Subcutaneous abdominal adipose tissue (tissue), 5 donors: ENCODE measurements at regions not wholly inside any gene's neighbourhood (a gene's known extent, or its start where the extent isn't known, plus 50 kb on each side); places are given as distances from the start of the nearest gene placed in this dataset.

Experiments used
- H3K27ac ChIP-seq: one replicate; pipeline ENCODE4 v1.7.0; 2013; ENCODE audit warnings: low read depth, mild to moderate bottlenecking, inconsistent platforms, low read length, moderate library complexity
- H3K27me3 ChIP-seq, 5 donors: one replicate each; pipeline ENCODE4 v1.7.0; 2013; ENCODE audit warnings: low read length in 5 of 5, inconsistent platforms in 1 of 5; ENCODE audit not compliant: control insufficient read depth in 5 of 5, insufficient read depth in 4 of 5
- H3K36me3 ChIP-seq, 5 donors: one replicate each; pipeline ENCODE4 v1.7.0; 2013; ENCODE audit warnings: low read length in 5 of 5; ENCODE audit not compliant: control insufficient read depth in 5 of 5, insufficient read depth in 5 of 5
- H3K4me1 ChIP-seq, 5 donors: one replicate each; pipeline ENCODE4 v1.7.0; 2013; ENCODE audit warnings: low read length in 5 of 5, mild to moderate bottlenecking in 3 of 5, moderate library complexity in 1 of 5; ENCODE audit not compliant: control insufficient read depth in 5 of 5, insufficient read depth in 5 of 5
- H3K4me3 ChIP-seq, 5 donors: one replicate each; pipeline ENCODE4 v1.7.0; 2013; ENCODE audit warnings: low read length in 5 of 5, low read depth in 1 of 5
- H3K9ac ChIP-seq, 5 donors: one replicate each; pipeline ENCODE4 v1.7.0; 2013; ENCODE audit warnings: low read length in 5 of 5, mild to moderate bottlenecking in 4 of 5, moderate library complexity in 3 of 5
- H3K9me3 ChIP-seq, 5 donors: one replicate each; pipeline ENCODE4 v1.7.0; 2013; ENCODE audit warnings: low read length in 5 of 5; ENCODE audit not compliant: control insufficient read depth in 5 of 5
- donor health status: healthy.
- donor health status: healthy.
- donor health status: healthy.
- donor health status: healthy.
- donor health status: healthy.

- H3K27me3 ChIP-seq: no peaks in the 10 kb centered on the region
- no peak overlapping the region for H3K27ac ChIP-seq
- H3K4me3 ChIP-seq: no peak overlapping the region
- no peak overlapping the region for H3K9ac ChIP-seq
- H3K36me3 ChIP-seq: no peaks in the 10 kb centered on the region
- H3K9me3 ChIP-seq: no peaks in the 10 kb centered on the region
- H3K4me1 ChIP-seq: peaks cover 0 to 35% (median 25%) of the 10 kb centered on the region in 5 donors
Measured at GRCh38 chr4:71261633-71262121, 77.1 kb upstream of the SLC4A4 start.

DNA sequence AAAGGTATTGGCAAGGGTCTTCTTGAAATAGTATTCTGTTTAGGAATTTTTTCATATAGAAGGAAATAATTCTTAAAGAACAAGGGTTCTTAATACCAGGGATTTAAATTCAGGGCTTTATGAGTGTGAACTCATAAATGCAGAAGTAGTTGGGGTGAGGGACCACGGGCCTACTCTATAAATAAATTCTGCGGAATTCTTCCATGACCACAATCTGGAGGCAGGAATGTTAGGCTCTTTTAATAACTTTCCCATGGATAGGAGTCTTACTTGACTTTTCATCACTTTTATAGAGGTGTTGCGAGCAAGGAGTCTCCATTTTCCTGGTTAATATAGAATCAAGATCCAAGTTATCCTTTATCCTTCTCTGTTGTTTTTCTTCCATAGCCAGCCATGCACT, 76.7 kb upstream of the SLC4A4 start:
- no peaks in the 10 kb centered on the region for H3K36me3 ChIP-seq
- no peak overlapping the region for H3K4me3 ChIP-seq
- H3K9me3 ChIP-seq: no peaks in the 10 kb centered on the region
- H3K27me3 ChIP-seq: no peaks in the 10 kb centered on the region
- H3K27ac ChIP-seq: no peak overlapping the region
- H3K4me1 ChIP-seq: peaks cover 0 to 38% (median 26%) of the 10 kb centered on the region in 5 donors
- no peak overlapping the region for H3K9ac ChIP-seq

DNA sequence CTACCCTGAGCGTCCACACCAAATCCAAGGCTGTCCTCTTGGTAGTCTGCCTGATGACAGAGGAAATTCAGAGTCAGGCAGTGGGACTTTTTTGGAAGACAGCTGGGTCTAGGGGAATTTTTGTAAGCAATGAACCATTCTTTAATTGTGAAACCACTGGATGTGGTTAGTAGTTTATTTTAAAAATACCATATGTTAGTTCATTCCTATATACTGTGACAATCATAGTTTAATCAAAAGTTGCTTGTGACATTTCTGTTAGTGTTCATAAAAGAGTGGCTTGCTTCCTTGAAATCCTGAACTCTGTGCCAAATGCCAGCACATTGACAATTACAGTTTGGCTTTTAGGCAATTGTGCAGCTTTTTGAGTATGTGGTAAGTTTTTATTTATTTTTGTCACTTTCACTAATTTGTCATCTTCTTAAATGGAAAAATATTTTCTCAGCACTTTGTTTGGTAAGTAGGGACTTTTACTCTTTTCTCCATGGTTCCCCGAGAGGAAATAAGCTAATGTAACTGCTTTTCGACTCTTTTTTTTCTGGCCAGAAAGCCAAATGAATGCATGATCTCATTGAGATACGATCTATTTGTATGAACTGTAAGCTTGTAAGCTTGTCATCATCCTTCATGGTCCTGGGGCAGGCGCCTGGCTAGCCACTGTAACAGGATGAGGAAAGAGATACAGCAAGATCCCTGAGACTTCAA, 72.6 kb upstream of the SLC4A4 start:
- Histone ChIP-seq H3K36me3 (no peaks in the 10 kb centered on the region), H3K4me1 (peaks cover 0 to 19% (median 7%) of the 10 kb centered on the region in 5 donors), H3K27me3 (no peaks in the 10 kb centered on the region), H3K4me3 (no peak overlapping the region), H3K27ac (peak overlapping the region; percentile 33), H3K9ac (no peak overlapping the region), H3K9me3 (no peaks in the 10 kb centered on the region)

- Histone ChIP-seq H3K27me3 (no peaks in the 10 kb centered on the region), H3K9me3 (no peaks in the 10 kb centered on the region), H3K27ac (peak overlapping the region; percentile 33), H3K4me1 (peaks cover 0 to 9% (median 6%) of the 10 kb centered on the region in 5 donors), H3K36me3 (no peaks in the 10 kb centered on the region), H3K9ac (no peak overlapping the region), H3K4me3 (no peak overlapping the region)
Measured at GRCh38 chr4:71267244-71267643, 71.6 kb upstream of the SLC4A4 start.

DNA sequence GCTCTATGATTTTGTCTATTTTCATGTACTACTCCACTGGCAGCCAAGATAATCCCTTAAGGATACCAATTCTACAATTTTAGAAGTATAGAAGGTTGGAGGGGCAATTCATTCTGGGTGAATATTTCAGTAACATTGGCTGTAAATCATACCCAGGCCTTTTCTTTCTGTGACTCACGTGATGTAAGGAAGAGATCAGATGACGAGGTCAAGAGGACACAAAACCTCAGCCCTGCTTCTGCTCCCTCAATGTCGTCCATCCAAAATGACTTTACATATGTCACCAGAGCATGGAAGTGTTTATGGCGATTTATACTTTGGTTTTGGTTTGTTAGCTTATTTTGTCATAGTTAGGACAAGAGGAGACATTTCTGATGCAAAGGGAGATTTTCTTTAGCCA, 70.7 kb upstream of the SLC4A4 start:
- no peaks in the 10 kb centered on the region for H3K27me3 ChIP-seq
- no peak overlapping the region for H3K9ac ChIP-seq
- no peak overlapping the region for H3K27ac ChIP-seq
- H3K9me3 ChIP-seq: no peaks in the 10 kb centered on the region
- H3K36me3 ChIP-seq: no peaks in the 10 kb centered on the region
- peaks cover 0 to 8% (median 6%) of the 10 kb centered on the region in 5 donors for H3K4me1 ChIP-seq
- no peak overlapping the region for H3K4me3 ChIP-seq

DNA sequence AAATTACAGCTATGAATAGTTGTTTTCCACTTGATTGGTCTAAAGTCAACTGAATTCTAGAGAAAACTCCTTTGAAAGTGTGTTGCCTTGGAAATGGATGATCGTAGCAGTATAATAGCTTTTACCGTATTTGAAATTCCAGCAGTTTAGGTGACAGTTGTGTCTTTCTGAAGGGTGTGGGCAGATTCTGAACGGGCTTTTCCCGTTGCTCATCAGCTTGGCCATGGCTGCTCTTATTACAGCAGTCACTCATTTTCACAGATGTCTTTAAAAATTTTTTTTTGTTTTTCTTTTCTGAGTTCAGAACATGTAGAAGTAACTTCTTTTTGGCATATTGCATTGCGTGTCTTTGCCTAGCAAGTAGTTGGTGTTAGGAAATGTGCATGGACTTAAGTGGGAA, 69.6 kb upstream of the SLC4A4 start:
- Histone ChIP-seq H3K27ac (no peak overlapping the region), H3K4me3 (no peak overlapping the region), H3K4me1 (peaks cover 0 to 8% (median 6%) of the 10 kb centered on the region in 5 donors), H3K27me3 (no peaks in the 10 kb centered on the region), H3K36me3 (no peaks in the 10 kb centered on the region), H3K9ac (no peak overlapping the region), H3K9me3 (no peaks in the 10 kb centered on the region)

DNA sequence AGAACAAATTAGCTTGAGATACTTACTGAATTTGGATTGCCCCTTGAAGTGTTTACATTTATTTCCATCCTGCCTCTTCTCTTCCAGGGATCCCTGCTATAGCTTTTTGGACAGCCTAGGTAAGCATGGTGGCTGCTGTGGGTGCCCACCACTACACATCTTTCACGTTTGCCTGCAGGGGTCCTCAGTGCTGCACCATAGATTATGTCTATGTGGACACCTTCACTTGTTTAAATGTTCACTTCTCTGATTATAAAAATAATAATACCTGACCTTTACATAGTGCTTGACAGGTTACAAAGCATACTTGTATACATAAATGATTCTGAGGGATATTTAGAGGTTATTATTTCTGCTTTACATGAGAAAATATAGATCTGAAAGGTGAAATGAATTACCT, 67.9 kb upstream of the SLC4A4 start:
- Histone ChIP-seq H3K27ac (no peak overlapping the region), H3K27me3 (no peaks in the 10 kb centered on the region), H3K9me3 (no peaks in the 10 kb centered on the region), H3K36me3 (no peaks in the 10 kb centered on the region), H3K4me1 (peaks cover 0 to 15% (median 10%) of the 10 kb centered on the region in 5 donors), H3K9ac (no peak overlapping the region), H3K4me3 (no peak overlapping the region)

- no peaks in the 10 kb centered on the region for H3K9me3 ChIP-seq
- no peaks in the 10 kb centered on the region for H3K27me3 ChIP-seq
- H3K36me3 ChIP-seq: no peaks in the 10 kb centered on the region
- H3K9ac ChIP-seq: no peak overlapping the region
- H3K27ac ChIP-seq: no peak overlapping the region
- H3K4me3 ChIP-seq: no peak overlapping the region
- H3K4me1 ChIP-seq: peaks cover 0 to 9% (median 3%) of the 10 kb centered on the region in 5 donors
Measured at GRCh38 chr4:71272976-71273375, 65.8 kb upstream of the SLC4A4 start.

- Histone ChIP-seq H3K9me3 (no peaks in the 10 kb centered on the region), H3K9ac (no peak overlapping the region), H3K4me1 (peaks cover 0 to 9% (median 3%) of the 10 kb centered on the region in 5 donors), H3K27me3 (no peaks in the 10 kb centered on the region), H3K36me3 (no peaks in the 10 kb centered on the region), H3K4me3 (no peak overlapping the region), H3K27ac (no peak overlapping the region)
Measured at GRCh38 chr4:71275004-71275403, 63.8 kb upstream of the SLC4A4 start.

DNA sequence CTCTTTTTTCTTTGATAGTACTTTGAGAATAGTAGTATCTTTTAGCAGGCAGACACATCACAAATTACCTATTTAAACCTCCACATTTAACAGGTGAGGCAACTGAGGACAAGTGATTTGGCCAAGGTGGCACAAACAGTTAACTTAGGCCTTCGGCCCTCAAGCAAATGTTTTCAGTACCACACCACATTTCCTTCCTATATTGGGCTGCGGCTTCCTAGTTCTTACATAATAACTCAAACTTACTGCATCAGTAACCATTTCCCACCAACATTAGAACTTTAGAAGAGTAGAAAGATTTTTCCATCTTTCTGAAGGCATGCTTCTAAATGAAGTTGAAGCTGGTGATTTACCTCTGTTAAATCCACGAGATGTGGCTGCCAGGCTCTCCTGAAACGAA, 63.2 kb upstream of the SLC4A4 start:
- H3K9me3 ChIP-seq: no peaks in the 10 kb centered on the region
- H3K36me3 ChIP-seq: no peaks in the 10 kb centered on the region
- no peak overlapping the region for H3K9ac ChIP-seq
- peaks cover 0 to 9% (median 3%) of the 10 kb centered on the region in 5 donors for H3K4me1 ChIP-seq
- H3K27me3 ChIP-seq: no peaks in the 10 kb centered on the region
- H3K4me3 ChIP-seq: no peak overlapping the region
- no peak overlapping the region for H3K27ac ChIP-seq
